Large intestine (tissue), 3 donors: ENCODE measurements at regions not wholly inside any gene's neighbourhood (a gene's known extent, or its start where the extent isn't known, plus 50 kb on each side); places are given as distances from the start of the nearest gene placed in this dataset.
"Not testable (repeated sequence)": the region's sequence is repeated elsewhere in the genome, so short reads cannot be mapped to it uniquely, and the experiment has no call there.

Source experiments
- DNase-seq, 2 donors: peaks; one replicate each; pipeline versions ENCODE4 v3.0.0 to v3.0.0-alpha.2; 2013
- H3K27ac ChIP-seq: one replicate; pipeline ENCODE4 v1.5.1; 2013; ENCODE audit warnings: low read length
- H3K27me3 ChIP-seq: 2 replicates; pipeline ENCODE4 v1.6.1; 2013; ENCODE audit warnings: low read length; ENCODE audit not compliant: control insufficient read depth, insufficient read depth
- H3K36me3 ChIP-seq: 2 replicates; pipeline ENCODE4 v1.6.1; 2013; ENCODE audit warnings: low read length; ENCODE audit not compliant: control insufficient read depth, insufficient read depth
- H3K4me1 ChIP-seq: one replicate; pipeline ENCODE4 v1.6.1; 2013; ENCODE audit warnings: low read length; ENCODE audit not compliant: control insufficient read depth, insufficient read depth
- H3K4me3 ChIP-seq: one replicate; pipeline ENCODE4 v1.5.1; 2013; ENCODE audit warnings: low read length
- H3K9me3 ChIP-seq: one replicate; pipeline ENCODE4 v1.6.1; 2013; ENCODE audit warnings: mild to moderate bottlenecking, low read depth, low read length, moderate library complexity; ENCODE audit not compliant: control insufficient read depth
- WGBS: methylation state at CpG from one replicate; pipeline ENCODE4 v1.1.5; 2013; ENCODE audit warnings: low lambda C conversion rate; ENCODE audit not compliant: insufficient coverage; 5-methylcytosine and 5-hydroxymethylcytosine counted together

GRCh38 chr13:58306062-58306461 is 674.5 kb downstream of the PCDH17 start:
- no peak overlapping the region for H3K4me3 ChIP-seq
- no peaks in the 10 kb centered on the region for H3K27me3 ChIP-seq
- no peaks in the 10 kb centered on the region for H3K9me3 ChIP-seq
- WGBS, result no CpG with 5 or more reads among the region's 1 CpG
- no peaks in the 10 kb centered on the region for H3K4me1 ChIP-seq
- H3K36me3 ChIP-seq, result no peaks in the 10 kb centered on the region
- no peak overlapping the region for H3K27ac ChIP-seq
- DNase-seq, result no peak

GRCh38 chr13:58313219-58313618 is 681.7 kb downstream of the PCDH17 start:
- H3K36me3 ChIP-seq, result no peaks in the 10 kb centered on the region
- 43% methylated on average over 1 of the region's 2 CpGs for WGBS
- no peak for DNase-seq
- H3K9me3 ChIP-seq, result peaks cover under 1% of the 10 kb centered on the region
- no peak overlapping the region for H3K27ac ChIP-seq
- H3K4me3 ChIP-seq, result no peak overlapping the region
- H3K27me3 ChIP-seq, result no peaks in the 10 kb centered on the region
- H3K4me1 ChIP-seq, result no peaks in the 10 kb centered on the region

GRCh38 chr13:58318495-58319167 is 687.1 kb downstream of the PCDH17 start:
- Histone ChIP-seq H3K27me3 (no peaks in the 10 kb centered on the region), H3K27ac (no peak overlapping the region), H3K4me1 (no peaks in the 10 kb centered on the region), H3K36me3 (no peaks in the 10 kb centered on the region), H3K9me3 (peaks cover 7% of the 10 kb centered on the region), H3K4me3 (no peak overlapping the region)
- DNase-seq, result no peak
- no CpG with 5 or more reads among the region's 50 CpGs for WGBS

GRCh38 chr13:58324161-58324560 is 692.6 kb downstream of the PCDH17 start:
- H3K4me3 ChIP-seq, result no peak overlapping the region
- no peaks in the 10 kb centered on the region for H3K9me3 ChIP-seq
- H3K36me3 ChIP-seq, result no peaks in the 10 kb centered on the region
- no peaks in the 10 kb centered on the region for H3K27me3 ChIP-seq
- H3K27ac ChIP-seq, result no peak overlapping the region
- no peak for DNase-seq
- no peaks in the 10 kb centered on the region for H3K4me1 ChIP-seq

- H3K4me3 ChIP-seq, result no peak overlapping the region
- no peaks in the 10 kb centered on the region for H3K9me3 ChIP-seq
- no peaks in the 10 kb centered on the region for H3K27me3 ChIP-seq
- no peaks in the 10 kb centered on the region for H3K4me1 ChIP-seq
- no CpG with 5 or more reads among the region's 5 CpGs for WGBS
- no peak for DNase-seq
- H3K27ac ChIP-seq, result no peak overlapping the region
- H3K36me3 ChIP-seq, result no peaks in the 10 kb centered on the region
These were observed 698.2 kb downstream of the PCDH17 start for GRCh38 chr13:58329746-58330145.

GRCh38 chr13:58340895-58341294 is 709.4 kb downstream of the PCDH17 start:
- Histone ChIP-seq H3K27ac (no peak overlapping the region), H3K36me3 (no peaks in the 10 kb centered on the region), H3K4me3 (no peak overlapping the region), H3K4me1 (no peaks in the 10 kb centered on the region), H3K9me3 (no peaks in the 10 kb centered on the region), H3K27me3 (no peaks in the 10 kb centered on the region)
- DNase-seq, result no peak

- Histone ChIP-seq H3K4me3 (no peak overlapping the region), H3K36me3 (no peaks in the 10 kb centered on the region), H3K27me3 (no peaks in the 10 kb centered on the region), H3K9me3 (no peaks in the 10 kb centered on the region), H3K27ac (no peak overlapping the region), H3K4me1 (no peaks in the 10 kb centered on the region)
- no peak for DNase-seq
- no CpG with 5 or more reads among the region's 1 CpG for WGBS
These were observed 709.8 kb downstream of the PCDH17 start for GRCh38 chr13:58341318-58341717.

- H3K9me3 ChIP-seq, result no peaks in the 10 kb centered on the region
- no peaks in the 10 kb centered on the region for H3K27me3 ChIP-seq
- no CpG with 5 or more reads among the region's 3 CpGs for WGBS
- H3K27ac ChIP-seq, result no peak overlapping the region
- DNase-seq, result no peak
- no peak overlapping the region for H3K4me3 ChIP-seq
- H3K36me3 ChIP-seq, result no peaks in the 10 kb centered on the region
- H3K4me1 ChIP-seq, result no peaks in the 10 kb centered on the region
These were observed 711.5 kb downstream of the PCDH17 start for GRCh38 chr13:58343076-58343475.

- WGBS, result no CpG with 5 or more reads among the region's 9 CpGs
- DNase-seq, H3K36me3 ChIP-seq, H3K27me3 ChIP-seq, H3K9me3 ChIP-seq, H3K4me3 ChIP-seq, H3K4me1 ChIP-seq, H3K27ac ChIP-seq: not testable (repeated sequence)
These were observed 720.6 kb downstream of the PCDH17 start for GRCh38 chr13:58352100-58352499.

- WGBS, result 97% methylated on average over 4 of the region's 5 CpGs
- H3K4me3 ChIP-seq, result no peak overlapping the region
- H3K36me3 ChIP-seq, result no peaks in the 10 kb centered on the region
- DNase-seq, result no peak
- H3K4me1 ChIP-seq, result no peaks in the 10 kb centered on the region
- no peaks in the 10 kb centered on the region for H3K9me3 ChIP-seq
- no peak overlapping the region for H3K27ac ChIP-seq
- no peaks in the 10 kb centered on the region for H3K27me3 ChIP-seq
These were observed 738.4 kb downstream of the PCDH17 start for GRCh38 chr13:58369936-58370335.

GRCh38 chr13:58376349-58376748 is 744.8 kb downstream of the PCDH17 start:
- DNase-seq, result no peak
- no peaks in the 10 kb centered on the region for H3K27me3 ChIP-seq
- 100% methylated on average over 1 of the region's 1 CpG for WGBS
- no peak overlapping the region for H3K4me3 ChIP-seq
- H3K4me1 ChIP-seq, result no peaks in the 10 kb centered on the region
- H3K27ac ChIP-seq, result no peak overlapping the region
- H3K36me3 ChIP-seq, result no peaks in the 10 kb centered on the region
- no peaks in the 10 kb centered on the region for H3K9me3 ChIP-seq
